SK-N-MC (cell line): ENCODE measurements at regions not wholly inside any gene's neighbourhood (a gene's known extent, or its start where the extent isn't known, plus 50 kb on each side); places are given as distances from the start of the nearest gene placed in this dataset.

ENCODE experiments used
- EZH2 ChIP-seq: fragments of 200-600 bp; sonication (generic); IDR thresholded peaks from one replicate; pipeline ENCODE4 v1.6.1; 2017; ENCODE audit warnings: antibody characterized with exemption
- POLR2AphosphoS5 ChIP-seq: IDR thresholded peaks from 2 replicates; pipeline ENCODE4 v1.6.1; 2012; ENCODE audit warnings: mild to moderate bottlenecking, low read depth, low read length, borderline replicate concordance

- TF ChIP-seq EZH2 (no peak), POLR2AphosphoS5 (no peak)
Measured at GRCh38 chr7:20927976-20928375, 141.3 kb upstream of the SP8 start.
